ENCODE measurements at regions not wholly inside any gene's neighbourhood (a gene's known extent, or its start where the extent isn't known, plus 50 kb on each side); places are given as distances from the start of the nearest gene placed in this dataset.

- ATAC-seq (no peak), DNase-seq (no peak)
- Mint-ChIP-seq H3K9me3 (ENCODE audit: low read depth) (no peaks in the 10 kb centered on the region), H3K27ac (no peak overlapping the region), H3K27me3 (no peaks in the 10 kb centered on the region), H3K4me1 (peaks cover 5% of the 10 kb centered on the region), H3K36me3 (ENCODE audit: low read depth) (no peaks in the 10 kb centered on the region), H3K4me3 (no peak overlapping the region)
- CTCF ChIA-PET, result no interaction called here
- POLR2A ChIA-PET, result no interaction called here
- intact Hi-C loops (cut with DNase I, micrococcal nuclease), result no loop called here
Observed at GRCh38 chr10:42986633-42987032, 90.2 kb upstream of the RET start.

DNA sequence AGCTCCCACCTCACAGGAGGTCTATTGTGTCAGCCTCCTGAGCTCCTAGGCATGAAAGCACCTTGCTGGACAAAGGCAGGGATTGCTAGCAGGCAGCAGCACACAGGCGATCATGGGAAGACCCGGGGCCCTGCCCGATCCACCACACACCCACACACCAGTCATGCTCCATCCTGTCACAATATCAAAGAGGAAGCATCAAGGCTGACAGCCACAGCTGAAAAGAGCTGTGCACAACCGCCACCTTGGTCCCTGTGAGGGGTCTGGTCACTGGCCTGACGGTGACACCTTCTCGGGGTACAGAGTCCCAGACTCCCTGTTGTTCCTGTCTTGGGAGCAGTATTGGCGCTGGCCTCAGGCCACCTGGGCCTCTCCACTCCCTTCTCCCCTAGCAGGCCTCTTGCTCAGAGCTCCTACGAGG, 89.7 kb upstream of the RET start:
- H3K27me3 Mint-ChIP-seq, result no peaks in the 10 kb centered on the region
- no peak for DNase-seq
- CTCF ChIA-PET, result no interaction called here

GRCh38 chr10:42987575-42987974, 89.3 kb upstream of the RET start:
- Mint-ChIP-seq H3K4me1 (peaks cover 5% of the 10 kb centered on the region), H3K36me3 (ENCODE audit: low read depth) (no peaks in the 10 kb centered on the region)
- CTCF ChIA-PET, result no interaction called here

More for the DNA sequence above, 89.7 kb upstream of the RET start:
- no peak overlapping the region for H3K4me3 Mint-ChIP-seq
- intact Hi-C loops (cut with DNase I, micrococcal nuclease), result no loop called here
- H3K27ac Mint-ChIP-seq, result no peak overlapping the region
- H3K4me1 Mint-ChIP-seq, result peaks cover 5% of the 10 kb centered on the region
- POLR2A ChIA-PET, result no interaction called here
- no peaks in the 10 kb centered on the region for H3K9me3 Mint-ChIP-seq (ENCODE audit: low read depth)
- H3K36me3 Mint-ChIP-seq (ENCODE audit: low read depth), result no peaks in the 10 kb centered on the region
- ATAC-seq, result no peak

DNA sequence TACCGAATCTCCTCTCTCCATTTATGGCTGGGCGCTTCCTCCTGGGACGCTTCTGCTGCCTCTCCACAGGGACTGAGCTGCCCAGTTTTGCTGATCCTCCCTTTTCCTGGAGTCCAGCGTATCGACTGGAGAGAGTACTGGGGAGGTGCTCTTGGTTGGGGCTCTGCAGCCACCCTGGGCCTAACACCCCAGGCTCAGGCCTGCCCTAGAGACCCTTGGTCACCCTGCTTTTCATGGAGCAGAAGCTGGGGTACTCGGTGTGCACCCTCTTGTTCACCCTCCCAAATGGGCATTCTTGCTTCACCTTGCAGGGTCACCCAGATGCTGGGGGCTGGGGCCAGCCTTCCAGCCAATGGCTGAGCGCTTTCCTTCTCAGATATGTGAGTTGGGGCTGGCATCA, 88.8 kb upstream of the RET start:
- Mint-ChIP-seq H3K9me3 (ENCODE audit: low read depth) (no peaks in the 10 kb centered on the region), H3K4me3 (no peak overlapping the region), H3K4me1 (peaks cover 5% of the 10 kb centered on the region), H3K27me3 (no peaks in the 10 kb centered on the region), H3K27ac (no peak overlapping the region), H3K36me3 (ENCODE audit: low read depth) (no peaks in the 10 kb centered on the region)
- ATAC-seq, result no peak
- POLR2A ChIA-PET, result no interaction called here
- intact Hi-C loops (cut with DNase I, micrococcal nuclease), result no loop called here
- DNase-seq, result no peak
- CTCF ChIA-PET, result no interaction called here

More at GRCh38 chr10:42987575-42987974, 89.3 kb upstream of the RET start:
- Mint-ChIP-seq H3K27ac (no peak overlapping the region), H3K9me3 (ENCODE audit: low read depth) (no peaks in the 10 kb centered on the region), H3K4me3 (no peak overlapping the region), H3K27me3 (no peaks in the 10 kb centered on the region)
- intact Hi-C loops (cut with DNase I, micrococcal nuclease), result no loop called here
- DNase-seq, result no peak
- no peak for ATAC-seq
- POLR2A ChIA-PET, result no interaction called here

DNA sequence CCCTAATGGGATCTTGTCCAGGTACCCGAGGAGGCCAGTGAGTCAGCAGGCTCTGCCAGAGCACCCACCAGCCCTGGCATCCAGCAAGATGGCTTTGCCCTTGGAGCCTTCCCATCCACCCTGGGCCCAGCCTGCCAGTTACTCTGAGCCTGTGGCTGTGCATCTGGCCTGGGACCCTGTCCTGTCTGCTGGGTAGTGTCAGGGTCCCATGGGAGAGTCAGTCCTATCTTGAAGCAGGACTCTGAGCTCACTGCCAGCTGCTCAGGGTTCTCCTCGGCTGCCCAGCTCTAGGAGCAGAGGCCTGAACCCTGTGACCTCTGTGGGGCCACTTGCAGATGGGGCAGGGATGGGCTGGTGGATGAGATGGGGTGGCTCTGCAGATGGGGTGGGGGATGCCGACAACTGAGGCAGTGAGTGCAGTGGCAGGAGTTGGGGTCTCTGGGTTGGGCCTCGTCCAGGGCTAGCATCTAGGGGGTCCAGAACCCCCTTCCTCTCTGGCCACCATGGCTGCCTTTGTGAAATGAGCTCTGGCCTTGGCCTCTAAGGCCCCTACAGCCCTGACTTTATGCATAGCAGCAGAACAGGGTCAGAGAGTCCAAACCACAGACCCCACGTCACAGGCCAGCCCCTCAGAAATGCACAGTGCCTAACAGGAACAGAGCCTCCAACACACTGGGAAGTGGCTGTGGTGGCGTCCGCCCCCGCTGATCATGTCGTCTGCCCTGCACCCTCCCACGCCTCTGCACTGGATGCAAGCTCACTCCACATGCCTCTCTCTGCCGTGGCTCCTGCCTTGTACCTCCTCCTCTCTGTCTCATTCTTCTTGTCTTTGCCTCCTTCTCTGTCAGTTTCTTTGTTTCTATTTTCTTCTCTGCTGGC, 88.1 kb upstream of the RET start:
- Mint-ChIP-seq H3K4me1 (peaks cover 5% of the 10 kb centered on the region), H3K4me3 (no peak overlapping the region), H3K27ac (no peak overlapping the region), H3K36me3 (ENCODE audit: low read depth) (no peaks in the 10 kb centered on the region), H3K27me3 (no peaks in the 10 kb centered on the region), H3K9me3 (ENCODE audit: low read depth) (no peaks in the 10 kb centered on the region)
- DNase-seq (peak; percentile 48), ATAC-seq (peak; percentile 49)
- POLR2A ChIA-PET, result no interaction called here
- CTCF ChIA-PET, result no interaction called here
- intact Hi-C loops (cut with DNase I, micrococcal nuclease), result no loop called here

- POLR2A ChIA-PET, result no interaction called here
- H3K4me3 Mint-ChIP-seq, result no peak overlapping the region
- no peaks in the 10 kb centered on the region for H3K9me3 Mint-ChIP-seq (ENCODE audit: low read depth)
Observed at GRCh38 chr10:42989481-42989921, 87.4 kb upstream of the RET start.

DNA sequence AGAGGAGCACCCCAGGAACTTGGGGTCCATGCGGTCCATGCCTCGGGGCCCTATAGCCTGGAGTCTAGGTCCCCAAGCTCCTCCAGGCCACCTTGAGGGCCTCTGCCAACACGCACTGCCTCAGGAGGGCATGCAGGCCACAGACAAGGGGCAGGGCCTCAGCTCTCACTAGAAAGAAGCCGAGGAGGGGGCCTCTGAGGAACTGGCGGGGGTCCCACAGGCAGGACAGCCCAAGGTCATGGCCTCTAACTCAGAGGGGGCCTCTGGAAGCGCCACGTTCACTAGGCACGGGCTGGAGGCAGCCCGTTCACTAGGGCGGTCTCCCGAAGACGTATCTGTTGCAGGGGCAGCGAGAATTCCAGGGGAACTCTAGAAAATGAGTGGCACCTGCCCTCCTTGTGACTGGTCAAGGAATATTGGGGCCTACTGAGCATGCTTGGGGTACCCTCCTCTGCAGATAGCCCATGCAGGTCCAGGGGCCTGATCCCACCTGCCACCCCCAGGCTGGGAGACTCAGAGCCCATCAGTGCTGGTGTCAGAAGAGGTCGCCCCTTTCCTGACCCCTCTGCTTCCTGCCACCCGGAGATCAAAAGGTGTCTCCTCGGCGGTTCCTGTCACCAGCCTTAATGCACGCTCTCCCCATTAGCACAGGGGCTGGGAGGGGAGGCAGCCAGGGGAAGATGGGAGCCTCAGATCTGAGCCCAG, 86.7 kb upstream of the RET start:
- H3K9me3 Mint-ChIP-seq (ENCODE audit: low read depth), result no peaks in the 10 kb centered on the region
- DNase-seq, result no peak
- H3K27me3 Mint-ChIP-seq, result no peaks in the 10 kb centered on the region
- ATAC-seq, result no peak
- intact Hi-C loops (cut with DNase I, micrococcal nuclease), result no loop called here
- no peaks in the 10 kb centered on the region for H3K36me3 Mint-ChIP-seq (ENCODE audit: low read depth)
- peaks cover 5% of the 10 kb centered on the region for H3K4me1 Mint-ChIP-seq
- POLR2A ChIA-PET, result no interaction called here
- no peak overlapping the region for H3K4me3 Mint-ChIP-seq
- CTCF ChIA-PET, result no interaction called here
- no peak overlapping the region for H3K27ac Mint-ChIP-seq

More at GRCh38 chr10:42989481-42989921, 87.4 kb upstream of the RET start:
- H3K36me3 Mint-ChIP-seq (ENCODE audit: low read depth), result no peaks in the 10 kb centered on the region
- H3K27ac Mint-ChIP-seq, result no peak overlapping the region
- no peaks in the 10 kb centered on the region for H3K27me3 Mint-ChIP-seq
- H3K4me1 Mint-ChIP-seq, result peaks cover 5% of the 10 kb centered on the region
- intact Hi-C loops (cut with DNase I, micrococcal nuclease), result no loop called here
- ATAC-seq (no peak), DNase-seq (no peak)
- CTCF ChIA-PET, result no interaction called here

- ATAC-seq, result no peak
Observed at GRCh38 chr10:42990721-42991441, 86.0 kb upstream of the RET start.

DNA sequence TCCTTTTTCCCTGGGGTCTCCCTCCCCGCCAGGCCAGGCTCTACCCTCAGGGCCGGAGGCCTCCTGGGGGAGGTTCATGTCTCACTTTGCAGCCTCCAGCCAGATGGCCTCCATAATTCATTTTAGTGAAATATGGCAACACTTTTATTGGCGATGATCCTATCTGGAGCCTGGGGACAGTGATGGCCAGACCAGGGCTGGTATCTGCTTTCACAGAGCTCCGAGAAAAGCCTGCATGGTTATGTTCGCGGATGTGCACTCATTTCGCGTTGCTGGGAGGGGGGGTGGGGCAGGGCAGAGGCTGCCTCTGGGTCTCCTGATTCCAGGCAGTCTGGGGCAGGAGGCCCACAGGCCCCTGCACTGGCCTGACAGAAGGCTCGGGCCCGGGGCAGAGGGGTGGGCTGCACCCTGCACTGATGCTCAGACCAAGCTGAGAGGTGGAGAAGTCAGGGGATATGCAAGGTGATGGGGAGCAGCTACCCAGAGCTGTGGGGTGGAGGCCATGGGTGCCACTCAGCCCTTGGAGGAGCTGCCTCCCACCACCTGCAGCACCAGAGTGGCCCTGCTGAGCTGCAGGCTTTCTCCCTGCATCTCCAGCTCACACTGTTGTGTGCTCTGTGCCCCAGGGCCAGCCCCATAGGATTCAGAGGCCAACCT, 85.3 kb upstream of the RET start:
- no peak for ATAC-seq
- ChIA-PET POLR2A (no interaction called here), CTCF (no interaction called here)
- Mint-ChIP-seq H3K27ac (no peak overlapping the region), H3K9me3 (ENCODE audit: low read depth) (no peaks in the 10 kb centered on the region), H3K4me3 (no peak overlapping the region), H3K27me3 (no peaks in the 10 kb centered on the region), H3K36me3 (ENCODE audit: low read depth) (no peaks in the 10 kb centered on the region), H3K4me1 (peaks cover 5% of the 10 kb centered on the region)
- no peak for DNase-seq
- intact Hi-C loops (cut with DNase I, micrococcal nuclease), result no loop called here

More at GRCh38 chr10:42990721-42991441, 86.0 kb upstream of the RET start:
- Mint-ChIP-seq H3K4me1 (peaks cover 5% of the 10 kb centered on the region), H3K4me3 (no peak overlapping the region), H3K27ac (no peak overlapping the region), H3K36me3 (ENCODE audit: low read depth) (no peaks in the 10 kb centered on the region), H3K27me3 (no peaks in the 10 kb centered on the region), H3K9me3 (ENCODE audit: low read depth) (no peaks in the 10 kb centered on the region)
- no peak for DNase-seq
- CTCF ChIA-PET, result no interaction called here
- intact Hi-C loops (cut with DNase I, micrococcal nuclease), result no loop called here
- POLR2A ChIA-PET, result no interaction called here

DNA sequence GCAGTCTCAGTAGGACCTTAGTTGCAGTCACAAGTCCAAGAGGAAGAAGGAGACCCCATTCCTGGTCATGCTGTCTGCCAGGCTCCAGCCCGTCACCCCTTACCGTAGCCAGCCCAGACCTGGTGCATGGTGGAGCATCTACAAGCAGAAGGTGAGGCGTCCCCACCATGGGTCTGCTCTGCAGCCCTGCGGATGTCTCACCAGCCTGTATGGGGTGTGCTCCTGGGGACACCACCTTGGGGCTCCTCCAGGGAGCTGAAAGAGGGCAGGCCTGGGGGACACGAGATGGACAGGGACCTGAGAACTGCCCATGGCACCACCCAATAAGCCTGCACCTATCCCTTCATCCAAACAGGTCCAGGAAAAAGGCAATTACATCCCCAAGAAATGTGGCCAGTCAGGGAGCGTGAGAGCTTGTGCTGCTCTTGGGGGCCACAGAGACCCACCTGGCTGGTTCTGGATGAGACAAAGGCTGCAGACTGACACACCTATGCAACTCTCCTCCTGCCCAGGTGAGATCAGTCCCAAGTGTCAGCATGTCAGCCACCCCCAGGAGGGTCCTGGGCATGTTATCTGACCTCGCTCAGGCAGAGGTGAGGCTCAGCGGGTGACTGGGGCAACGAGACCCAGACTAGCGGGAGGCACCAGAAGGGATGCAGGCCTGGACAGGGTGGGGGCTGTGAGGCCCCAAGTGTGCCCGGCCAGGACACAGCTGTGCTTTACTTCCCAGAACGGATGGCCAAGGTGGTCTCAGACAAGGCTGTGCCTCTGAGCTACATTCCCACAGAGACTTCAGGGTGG, 84.5 kb upstream of the RET start:
- Mint-ChIP-seq H3K9me3 (ENCODE audit: low read depth) (no peaks in the 10 kb centered on the region), H3K27me3 (no peaks in the 10 kb centered on the region), H3K27ac (no peak overlapping the region), H3K4me3 (no peak overlapping the region), H3K4me1 (peaks cover 5% of the 10 kb centered on the region), H3K36me3 (ENCODE audit: low read depth) (no peaks in the 10 kb centered on the region)
- ATAC-seq (no peak), DNase-seq (no peak)
- CTCF ChIA-PET, result no interaction called here
- intact Hi-C loops (cut with DNase I, micrococcal nuclease), result no loop called here
- POLR2A ChIA-PET, result no interaction called here

- CTCF ChIA-PET, result no interaction called here
Observed at GRCh38 chr10:42992957-42993390, 83.9 kb upstream of the RET start.

More at GRCh38 chr10:42992957-42993390, 83.9 kb upstream of the RET start:
- POLR2A ChIA-PET, result no interaction called here
- peaks cover 5% of the 10 kb centered on the region for H3K4me1 Mint-ChIP-seq
- ATAC-seq (no peak), DNase-seq (no peak)
- H3K36me3 Mint-ChIP-seq (ENCODE audit: low read depth), result no peaks in the 10 kb centered on the region
- H3K9me3 Mint-ChIP-seq (ENCODE audit: low read depth), result no peaks in the 10 kb centered on the region
- intact Hi-C loops (cut with DNase I, micrococcal nuclease), result no loop called here
- H3K27ac Mint-ChIP-seq, result no peak overlapping the region
- H3K27me3 Mint-ChIP-seq, result no peaks in the 10 kb centered on the region
- no peak overlapping the region for H3K4me3 Mint-ChIP-seq
